IMR-90 (cell line): ENCODE measurements at regions not wholly inside any gene's neighbourhood (a gene's known extent, or its start where the extent isn't known, plus 50 kb on each side); places are given as distances from the start of the nearest gene placed in this dataset.

Source experiments
- ATAC-seq: fragments of 200-7000 bp; cut with Tn5 transposase; 2 replicates; pipeline ENCODE4 v1.9.1; 2020; ENCODE audit warnings: low read depth, mild to moderate bottlenecking, moderate library complexity
- BruUV-seq: library from RNA; stranded (reverse); fragments of 400-500 nt; replicated peaks from 2 replicates; lab custom pipeline; 2021; lab: Mats Ljungman, UMichigan
- CTCF ChIA-PET: fragments of 300-600 bp; formaldehyde crosslinking; extraction: SDS; loops from one replicate; lab custom pipeline; 2021; ENCODE audit warnings: antibody characterized with exemption; lab: Yijun Ruan, JAX
- POLR2A ChIA-PET: fragments of 300-600 bp; sonication (Branson Sonifier 250); formaldehyde crosslinking; loops from one replicate; lab custom pipeline; 2022; ENCODE audit warnings: antibody characterized with exemption; ENCODE audit not compliant: unreplicated experiment; lab: Charles Lee
- DNase-seq: peaks from one replicate; pipeline ENCODE4 v3.0.0; 2013
- H2AFZ ChIP-seq: replicated peaks from 2 replicates; pipeline ENCODE3; 2013; ENCODE audit warnings: low read length, mild to moderate bottlenecking; ENCODE audit not compliant: poor library complexity
- H2AK5ac ChIP-seq: 2 replicates; pipeline ENCODE4 v1.6.1; 2013; ENCODE audit warnings: low read depth, low read length, inconsistent platforms
- H2AK9ac ChIP-seq: replicated peaks from 2 replicates; pipeline ENCODE3; 2013; ENCODE audit warnings: mild to moderate bottlenecking, low read depth, low read length, moderate library complexity; ENCODE audit not compliant: poor library complexity
- H2BK120ac ChIP-seq: 2 replicates; pipeline ENCODE4 v1.6.1; 2013; ENCODE audit warnings: low read depth, low read length, inconsistent platforms
- H2BK15ac ChIP-seq: 3 replicates; pipeline ENCODE4 v1.6.1; 2013; ENCODE audit warnings: low read depth, low read length, inconsistent platforms
- H2BK20ac ChIP-seq: 2 replicates; pipeline ENCODE4 v1.6.1; 2013; ENCODE audit warnings: low read depth, mild to moderate bottlenecking, inconsistent platforms, low read length, moderate library complexity
- H2BK5ac ChIP-seq: 2 replicates; pipeline ENCODE4 v1.6.1; 2013; ENCODE audit warnings: mild to moderate bottlenecking, low read depth, low read length, inconsistent platforms; ENCODE audit not compliant: poor library complexity, severe bottlenecking
- H3K14ac ChIP-seq: replicated peaks from 2 replicates; pipeline ENCODE4 v1.6.1; 2013; ENCODE audit warnings: low read depth, low read length, inconsistent platforms
- H3K18ac ChIP-seq: 2 replicates; pipeline ENCODE4 v1.6.1; 2013; ENCODE audit warnings: low read depth, low read length, control low read depth
- H3K23ac ChIP-seq: 2 replicates; pipeline ENCODE4 v1.6.1; 2013; ENCODE audit warnings: low read depth, low read length, inconsistent platforms
- H3K27ac ChIP-seq: 2 replicates; pipeline ENCODE4 v1.5.1; 2013; ENCODE audit warnings: mild to moderate bottlenecking, control low read depth, low read length; ENCODE audit not compliant: insufficient read depth
- H3K27me3 ChIP-seq: 2 replicates; pipeline ENCODE4 v1.6.1; 2013; ENCODE audit warnings: low read length; ENCODE audit not compliant: control insufficient read depth, insufficient read depth
- H3K36me3 ChIP-seq: 2 replicates; pipeline ENCODE4 v1.6.1; 2013; ENCODE audit warnings: low read length, mixed read lengths; ENCODE audit not compliant: control insufficient read depth, insufficient read depth
- H3K4ac ChIP-seq: 2 replicates; pipeline ENCODE4 v1.6.1; 2013; ENCODE audit warnings: low read depth, low read length, inconsistent platforms
- H3K4me1 ChIP-seq: 2 replicates; pipeline ENCODE4 v1.6.1; 2013; ENCODE audit warnings: low read length, mixed read lengths; ENCODE audit not compliant: control insufficient read depth, insufficient read depth
- H3K4me2 ChIP-seq: 2 replicates; pipeline ENCODE4 v1.6.1; 2013; ENCODE audit warnings: low read depth, mild to moderate bottlenecking, control low read depth, low read length, moderate library complexity
- H3K4me3 ChIP-seq: 2 replicates; pipeline ENCODE4 v1.5.1; 2013; ENCODE audit warnings: low read depth, mild to moderate bottlenecking, control low read depth, low read length, moderate library complexity; ENCODE audit not compliant: insufficient read depth
- H3K56ac ChIP-seq: 2 replicates; pipeline ENCODE4 v1.6.1; 2013; ENCODE audit warnings: low read length, inconsistent platforms; ENCODE audit not compliant: insufficient read depth; ENCODE audit errors: extremely low read depth
- H3K79me1 ChIP-seq, 2 experiments: 2 replicates each; pipeline ENCODE4 v1.6.1; 2013; ENCODE audit warnings: low read length in 2 of 2, inconsistent platforms in 1 of 2, low read depth in 1 of 2
- H3K9ac ChIP-seq: 2 replicates; pipeline ENCODE4 v1.6.1; 2013; ENCODE audit warnings: low read depth, low read length, control low read depth
- H3K9me1 ChIP-seq: 2 replicates; pipeline ENCODE4 v1.6.1; 2013; ENCODE audit warnings: low read length, inconsistent platforms; ENCODE audit not compliant: insufficient read depth
- H3K9me3 ChIP-seq: 2 replicates; pipeline ENCODE4 v1.6.1; 2013; ENCODE audit warnings: low read length; ENCODE audit not compliant: control insufficient read depth, insufficient read depth
- H4K20me1 ChIP-seq: 2 replicates; pipeline ENCODE4 v1.6.1; 2013; ENCODE audit warnings: low read length, inconsistent platforms; ENCODE audit not compliant: insufficient read depth
- H4K5ac ChIP-seq: 2 replicates; pipeline ENCODE4 v1.6.1; 2013; ENCODE audit warnings: mild to moderate bottlenecking, low read depth, low read length, control low read depth
- H4K8ac ChIP-seq, 2 experiments: 2 replicates each; pipeline ENCODE4 v1.6.1; 2013; ENCODE audit warnings: low read depth in 2 of 2, low read length in 2 of 2, control low read depth in 1 of 2, inconsistent platforms in 1 of 2
- H4K91ac ChIP-seq: 2 replicates; pipeline ENCODE4 v1.6.1; 2013; ENCODE audit warnings: low read depth, low read length, inconsistent platforms; ENCODE audit not compliant: insufficient read depth
- BHLHE40 ChIP-seq: fragments of 150-350 bp; IDR thresholded peaks from 2 replicates; pipeline ENCODE4 v1.6.1; 2016; ENCODE audit warnings: mild to moderate bottlenecking, low read depth, low read length
- CHD1 ChIP-seq: IDR thresholded peaks from 2 replicates; pipeline ENCODE4 v1.6.1; 2012; ENCODE audit warnings: low read depth, low read length, improper control_type of control experiment
- ELK1 ChIP-seq: fragments of 150-350 bp; IDR thresholded peaks from 2 replicates; pipeline ENCODE4 v1.6.1; 2016; ENCODE audit warnings: low read depth, mild to moderate bottlenecking, low read length, moderate library complexity, borderline replicate concordance
- FOS ChIP-seq: fragments of 150-350 bp; IDR thresholded peaks from 2 replicates; pipeline ENCODE4 v1.6.1; 2016; ENCODE audit warnings: low read depth, low read length
- MAFK ChIP-seq: IDR thresholded peaks from 2 replicates; pipeline ENCODE4 v1.6.1; 2012; ENCODE audit warnings: low read depth, low read length, improper control_type of control experiment
- MAZ ChIP-seq: IDR thresholded peaks from 2 replicates; pipeline ENCODE4 v1.6.1; 2012; ENCODE audit warnings: low read depth, mild to moderate bottlenecking, low read length, improper control_type of control experiment, moderate library complexity, borderline replicate concordance
- MXI1 ChIP-seq: IDR thresholded peaks from 2 replicates; pipeline ENCODE4 v1.6.1; 2012; ENCODE audit warnings: low read depth, mild to moderate bottlenecking, low read length, moderate library complexity, borderline replicate concordance
- NFE2L2 ChIP-seq: fragments of 150-350 bp; IDR thresholded peaks from 2 replicates; pipeline ENCODE4 v1.6.1; 2016; ENCODE audit warnings: low read depth, mild to moderate bottlenecking, low read length
- POLR2A ChIP-seq: IDR thresholded peaks from 2 replicates; pipeline ENCODE4 v1.6.1; 2012; ENCODE audit warnings: mild to moderate bottlenecking, low read depth, low read length
- RFX5 ChIP-seq: IDR thresholded peaks from 2 replicates; pipeline ENCODE4 v1.8.0; 2012; ENCODE audit warnings: low read depth, mild to moderate bottlenecking, low read length, moderate library complexity
- SMC3 ChIP-seq: fragments of 150-350 bp; IDR thresholded peaks from 2 replicates; pipeline ENCODE4 v1.6.1; 2016; ENCODE audit warnings: low read depth, mild to moderate bottlenecking, antibody characterized with exemption, low read length, moderate library complexity
- USF2 ChIP-seq: fragments of 150-350 bp; IDR thresholded peaks from 2 replicates; pipeline ENCODE4 v1.6.1; 2017; ENCODE audit warnings: mild to moderate bottlenecking, antibody characterized with exemption, low read length, low read depth
- WGBS, 2 experiments: methylation state at CpG; one replicate each; pipeline versions ENCODE4 v1.1.5 to v1.1.7; 2013; ENCODE audit warnings: missing lambda C conversion rate in 2 of 2; ENCODE audit not compliant: insufficient read length in 1 of 2; ENCODE audit errors: extremely low coverage in 2 of 2; 5-methylcytosine and 5-hydroxymethylcytosine counted together
- dilution Hi-C: fragments of 300-500 bp; cut with HindIII; formaldehyde crosslinking; loops from one replicate; pipeline ENCODE4 v1.14.3; 2018; ENCODE audit warnings: low sequenced_read_pairs; ENCODE audit not compliant: unreplicated experiment
- in situ Hi-C: fragments of 300-500 bp; cut with MboI; formaldehyde crosslinking; loops from 3 replicates; pipeline ENCODE4 v1.14.3; 2019; ENCODE audit warnings: low sequenced_read_pairs, inconsistent platforms, mixed read lengths
- intact Hi-C: fragments of 100-400 bp; cut with micrococcal nuclease; formaldehyde crosslinking; loops from 2 replicates; pipeline ENCODE4 v1.10.0; 2022

- no peak overlapping the region for H3K4me3 ChIP-seq
- WGBS, 2 experiments = no CpG with 5 or more reads among the region's 3 CpGs
- H3K56ac ChIP-seq = no peak overlapping the region
- DNase-seq = no peak
- H3K23ac ChIP-seq = no peak overlapping the region
- no peaks in the 10 kb centered on the region for H3K4me1 ChIP-seq
- no peak overlapping the region for H3K14ac ChIP-seq
- no peak overlapping the region for H4K5ac ChIP-seq
- no TSS peak for BruUV-seq
- dilution Hi-C loops (no loop called here), in situ Hi-C loops (no loop called here), intact Hi-C loops (no loop called here)
- H3K36me3 ChIP-seq = no peaks in the 10 kb centered on the region
- no peak overlapping the region for H3K18ac ChIP-seq
- POLR2A ChIA-PET = no interaction called here
- H3K4me2 ChIP-seq = no peak overlapping the region
- H3K9ac ChIP-seq = no peak overlapping the region
- H3K79me1 ChIP-seq = no peaks in the 10 kb centered on the region
- H4K8ac ChIP-seq = no peak overlapping the region
- TF ChIP-seq USF2 (no peak), MXI1 (no peak), RFX5 (no peak), ELK1 (no peak), POLR2A (no peak), BHLHE40 (no peak), MAFK (no peak), SMC3 (no peak), NFE2L2 (no peak), MAZ (no peak), CHD1 (no peak), FOS (no peak)
- no peaks in the 10 kb centered on the region; the same call in 1 of the 2 replicates for H4K20me1 ChIP-seq
- H2AFZ ChIP-seq = no peak overlapping the region
- ATAC-seq = no peak
- H2BK5ac ChIP-seq = no peak overlapping the region
- H3K9me1 ChIP-seq = no peaks in the 10 kb centered on the region
- H3K27ac ChIP-seq = no peak overlapping the region
- CTCF ChIA-PET = no interaction called here
- no peak overlapping the region for H3K4ac ChIP-seq
- H3K9me3 ChIP-seq = peaks cover 38% of the 10 kb centered on the region
- H2BK120ac ChIP-seq = no peak overlapping the region
- no peaks in the 10 kb centered on the region for H3K27me3 ChIP-seq
- no peak overlapping the region for H2AK9ac ChIP-seq
- H2BK15ac ChIP-seq = no peak overlapping the region
- H2AK5ac ChIP-seq = no peak overlapping the region
- H2BK20ac ChIP-seq = no peak overlapping the region
- H4K91ac ChIP-seq = no peak overlapping the region
These were observed 73.1 kb upstream of the IRX1 start for GRCh38 chr5:3522491-3522890.
